ENCODE measurements at regions not wholly inside any gene's neighbourhood (a gene's known extent, or its start where the extent isn't known, plus 50 kb on each side); places are given as distances from the start of the nearest gene placed in this dataset.

- no peaks in the 10 kb centered on the region; the same call in none of the 2 replicates for H3K27me3 Mint-ChIP-seq (ENCODE audit: insufficient read depth)
These were observed 147.9 kb downstream of the CYLD start for GRCh38 chr16:50889746-50890145.

GRCh38 chr16:50889276-50889675, 147.4 kb downstream of the CYLD start:
- Mint-ChIP-seq H3K4me3 (no peak overlapping the region), H3K36me3 (ENCODE audit: low read depth) (no peaks in the 10 kb centered on the region), H3K9me3 (peaks cover 24% of the 10 kb centered on the region), H3K27ac (no peak overlapping the region), H3K4me1 (ENCODE audit: low read depth) (no peaks in the 10 kb centered on the region), H3K27me3 (ENCODE audit: insufficient read depth) (no peaks in the 10 kb centered on the region; the same call in none of the 2 replicates)
- no peak for DNase-seq
- TF ChIP-seq CTCF (IDR thresholded peaks at IDR 0.05): no peak

More at GRCh38 chr16:50889746-50890145, 147.9 kb downstream of the CYLD start:
- Mint-ChIP-seq H3K36me3 (ENCODE audit: low read depth) (no peaks in the 10 kb centered on the region), H3K27ac (no peak overlapping the region), H3K9me3 (peaks cover 24% of the 10 kb centered on the region), H3K4me1 (ENCODE audit: low read depth) (no peaks in the 10 kb centered on the region), H3K4me3 (no peak overlapping the region)
- DNase-seq: no peak
- TF ChIP-seq CTCF (IDR thresholded peaks at IDR 0.05): no peak

GRCh38 chr16:50888486-50889261, 146.8 kb downstream of the CYLD start:
- no peaks in the 10 kb centered on the region; the same call in none of the 2 replicates for H3K27me3 Mint-ChIP-seq (ENCODE audit: insufficient read depth)
- no peaks in the 10 kb centered on the region for H3K36me3 Mint-ChIP-seq (ENCODE audit: low read depth)
- H3K4me3 Mint-ChIP-seq: no peak overlapping the region
- no peak for DNase-seq
- TF ChIP-seq CTCF (IDR thresholded peaks at IDR 0.05): no peak
- H3K9me3 Mint-ChIP-seq: peaks cover 25% of the 10 kb centered on the region
- H3K27ac Mint-ChIP-seq: no peak overlapping the region
- no peaks in the 10 kb centered on the region for H3K4me1 Mint-ChIP-seq (ENCODE audit: low read depth)

- no peaks in the 10 kb centered on the region; the same call in none of the 2 replicates for H3K27me3 Mint-ChIP-seq (ENCODE audit: insufficient read depth)
- DNase-seq: no peak
- no peak for TF ChIP-seq CTCF (IDR thresholded peaks at IDR 0.05)
- H3K9me3 Mint-ChIP-seq: peaks cover 28% of the 10 kb centered on the region
- H3K4me3 Mint-ChIP-seq: no peak overlapping the region
- H3K4me1 Mint-ChIP-seq (ENCODE audit: low read depth): no peaks in the 10 kb centered on the region
- H3K27ac Mint-ChIP-seq: no peak overlapping the region
- no peaks in the 10 kb centered on the region for H3K36me3 Mint-ChIP-seq (ENCODE audit: low read depth)
These were observed 145.8 kb downstream of the CYLD start for GRCh38 chr16:50887500-50888298.

- H3K4me3 Mint-ChIP-seq: no peak overlapping the region
- H3K27me3 Mint-ChIP-seq (ENCODE audit: insufficient read depth): peaks cover 5% of the 10 kb centered on the region
- no peaks in the 10 kb centered on the region for H3K4me1 Mint-ChIP-seq (ENCODE audit: low read depth)
- H3K36me3 Mint-ChIP-seq (ENCODE audit: low read depth): no peaks in the 10 kb centered on the region
- H3K27ac Mint-ChIP-seq: no peak overlapping the region
- peak; percentile 49 for TF ChIP-seq CTCF (IDR thresholded peaks at IDR 0.05)
- no peak for DNase-seq
- peaks cover 25% of the 10 kb centered on the region; the same call in 1 of the 2 replicates for H3K9me3 Mint-ChIP-seq
These were observed 142.4 kb downstream of the CYLD start for GRCh38 chr16:50884066-50884860.

Measured in HFFc6 (cell line).